Hepatocyte (in vitro differentiated cells): ENCODE measurements at regions not wholly inside any gene's neighbourhood (a gene's known extent, or its start where the extent isn't known, plus 50 kb on each side); places are given as distances from the start of the nearest gene placed in this dataset.

Source experiments
- DNase-seq: peaks from one replicate; pipeline ENCODE4 v3.0.0-alpha.2; 2016; ENCODE audit warnings: low spot score
- H2AFZ ChIP-seq: fragments of 200-600 bp; sonication (generic); 2 replicates; pipeline ENCODE4 v1.6.0; 2016; ENCODE audit warnings: antibody characterized with exemption, mild to moderate bottlenecking
- H3K27ac ChIP-seq: fragments of 200-600 bp; sonication (generic); 2 replicates; pipeline ENCODE4 v1.5.1; 2016; ENCODE audit warnings: mild to moderate bottlenecking
- H3K27me3 ChIP-seq: fragments of 200-600 bp; sonication (generic); 2 replicates; pipeline ENCODE4 v1.6.1; 2016
- H3K36me3 ChIP-seq: fragments of 200-600 bp; sonication (generic); replicated peaks from 2 replicates; pipeline ENCODE4 v1.5.1; 2016; ENCODE audit warnings: low read depth; ENCODE audit not compliant: insufficient read depth
- H3K4me1 ChIP-seq: fragments of 200-600 bp; sonication (generic); 2 replicates; pipeline ENCODE4 v1.5.1; 2016; ENCODE audit warnings: mild to moderate bottlenecking, moderate library complexity; ENCODE audit not compliant: insufficient read depth
- H3K4me2 ChIP-seq: fragments of 200-600 bp; sonication (generic); 2 replicates; pipeline ENCODE4 v1.6.0; 2016
- H3K4me3 ChIP-seq: fragments of 200-600 bp; sonication (generic); 2 replicates; pipeline ENCODE4 v1.5.1; 2016; ENCODE audit warnings: mild to moderate bottlenecking
- H3K79me2 ChIP-seq: fragments of 200-600 bp; sonication (generic); 2 replicates; pipeline ENCODE4 v1.6.0; 2017; ENCODE audit warnings: mild to moderate bottlenecking
- H3K9me2 ChIP-seq: fragments of 200-600 bp; sonication (generic); replicated peaks from 2 replicates; pipeline ENCODE4 v1.6.0; 2017; ENCODE audit warnings: mild to moderate bottlenecking; ENCODE audit not compliant: insufficient read depth
- H3K9me3 ChIP-seq: fragments of 200-600 bp; sonication (generic); 2 replicates; pipeline ENCODE4 v1.5.1; 2016; ENCODE audit warnings: low read depth, mild to moderate bottlenecking
- H4K20me1 ChIP-seq: fragments of 200-600 bp; sonication (generic); 2 replicates; pipeline ENCODE4 v1.6.0; 2016; ENCODE audit warnings: mild to moderate bottlenecking; ENCODE audit not compliant: insufficient read depth, poor library complexity, severe bottlenecking
- EZH2 ChIP-seq: fragments of 200-600 bp; sonication (generic); IDR thresholded peaks from 2 replicates; pipeline ENCODE4 v1.6.1; 2016; ENCODE audit warnings: antibody characterized with exemption, mild to moderate bottlenecking, borderline replicate concordance
- EZH2phosphoT487 ChIP-seq: fragments of 200-600 bp; sonication (generic); IDR thresholded peaks from one replicate; pipeline ENCODE4 v1.6.1; 2018; ENCODE audit warnings: antibody characterized with exemption, mild to moderate bottlenecking, low read depth, moderate library complexity; ENCODE audit not compliant: unreplicated experiment, severe bottlenecking
- WGBS: methylation state at CpG from one replicate; pipeline ENCODE4 v1.1.6; 2016; ENCODE audit warnings: low lambda C conversion rate; ENCODE audit errors: missing lambda C conversion rate; 5-methylcytosine and 5-hydroxymethylcytosine counted together
- TF ChIP-seq, protein P1 (sequence below): fragments of 200-600 bp; sonication (generic); IDR thresholded peaks from 2 replicates; pipeline ENCODE4 v1.5.1; 2016; ENCODE audit warnings: antibody characterized with exemption, mild to moderate bottlenecking; ENCODE audit not compliant: poor library complexity

DNA sequence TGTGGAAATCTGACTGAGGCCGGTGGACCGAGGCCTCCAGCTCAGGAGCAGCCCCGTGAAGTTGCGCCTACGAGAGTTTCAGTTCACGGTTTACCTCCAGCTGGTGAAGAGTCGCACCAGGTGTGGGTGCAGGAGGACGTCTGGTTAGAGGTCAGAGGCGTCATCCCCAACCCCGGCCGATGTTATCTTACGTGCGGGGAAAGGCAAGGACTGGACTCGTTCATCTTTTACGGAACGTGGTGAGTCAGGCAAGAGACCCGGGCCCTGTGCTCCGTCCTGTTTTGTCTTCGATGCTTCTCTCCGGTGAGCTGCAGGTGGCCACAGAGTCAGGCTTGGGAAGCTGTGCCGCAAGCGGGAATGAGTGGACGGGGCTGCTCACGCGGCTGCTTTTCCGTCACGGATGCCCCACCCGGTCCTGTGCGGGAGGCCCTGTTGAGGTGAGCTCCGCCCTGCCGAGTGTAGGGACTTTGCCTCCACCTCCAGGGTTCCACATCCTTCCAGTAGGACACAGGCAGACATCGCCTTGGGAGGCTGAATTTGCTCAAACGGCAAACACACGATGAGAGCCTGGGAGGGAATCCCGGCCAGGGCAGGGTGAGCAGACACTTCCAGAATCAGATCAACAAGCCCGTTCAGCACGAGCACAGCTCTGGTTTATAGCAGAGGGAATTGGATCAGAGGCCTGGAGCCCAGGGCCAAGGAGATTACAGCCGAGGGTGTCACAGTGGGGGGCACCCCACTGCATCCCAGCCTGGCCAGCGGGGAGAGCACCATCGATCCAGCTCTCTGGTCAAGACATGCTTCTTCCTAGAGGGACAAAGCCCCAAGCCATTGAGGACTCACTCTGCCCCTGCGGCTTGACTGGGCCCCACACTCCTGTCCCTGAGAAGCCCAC lies 50.1 kb upstream of the INPP5A start:
- no peak overlapping the region for H2AFZ ChIP-seq
- no peaks in the 10 kb centered on the region for H3K27me3 ChIP-seq
- H3K9me2 ChIP-seq, result no peaks in the 10 kb centered on the region
- no peak overlapping the region for H3K4me2 ChIP-seq
- no peak overlapping the region for H3K4me3 ChIP-seq
- no peaks in the 10 kb centered on the region for H3K9me3 ChIP-seq
- H3K27ac ChIP-seq, result no peak overlapping the region
- no peak for DNase-seq
- H3K4me1 ChIP-seq, result peaks cover 2% of the 10 kb centered on the region
- TF ChIP-seq EZH2 (no peak), EZH2phosphoT487 (no peak)
- TF ChIP-seq, protein P1, sequence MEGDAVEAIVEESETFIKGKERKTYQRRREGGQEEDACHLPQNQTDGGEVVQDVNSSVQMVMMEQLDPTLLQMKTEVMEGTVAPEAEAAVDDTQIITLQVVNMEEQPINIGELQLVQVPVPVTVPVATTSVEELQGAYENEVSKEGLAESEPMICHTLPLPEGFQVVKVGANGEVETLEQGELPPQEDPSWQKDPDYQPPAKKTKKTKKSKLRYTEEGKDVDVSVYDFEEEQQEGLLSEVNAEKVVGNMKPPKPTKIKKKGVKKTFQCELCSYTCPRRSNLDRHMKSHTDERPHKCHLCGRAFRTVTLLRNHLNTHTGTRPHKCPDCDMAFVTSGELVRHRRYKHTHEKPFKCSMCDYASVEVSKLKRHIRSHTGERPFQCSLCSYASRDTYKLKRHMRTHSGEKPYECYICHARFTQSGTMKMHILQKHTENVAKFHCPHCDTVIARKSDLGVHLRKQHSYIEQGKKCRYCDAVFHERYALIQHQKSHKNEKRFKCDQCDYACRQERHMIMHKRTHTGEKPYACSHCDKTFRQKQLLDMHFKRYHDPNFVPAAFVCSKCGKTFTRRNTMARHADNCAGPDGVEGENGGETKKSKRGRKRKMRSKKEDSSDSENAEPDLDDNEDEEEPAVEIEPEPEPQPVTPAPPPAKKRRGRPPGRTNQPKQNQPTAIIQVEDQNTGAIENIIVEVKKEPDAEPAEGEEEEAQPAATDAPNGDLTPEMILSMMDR, result no peak
- WGBS, result 89% methylated on average over 41 of the region's 41 CpGs
- H3K79me2 ChIP-seq, result no peaks in the 10 kb centered on the region
- H3K36me3 ChIP-seq, result no peaks in the 10 kb centered on the region
- no peaks in the 10 kb centered on the region for H4K20me1 ChIP-seq
